ENCODE measurements at regions not wholly inside any gene's neighbourhood (a gene's known extent, or its start where the extent isn't known, plus 50 kb on each side); places are given as distances from the start of the nearest gene placed in this dataset.
A peak's percentile ranks its signal among the peaks of the same experiment; 100 is the strongest.

DNA sequence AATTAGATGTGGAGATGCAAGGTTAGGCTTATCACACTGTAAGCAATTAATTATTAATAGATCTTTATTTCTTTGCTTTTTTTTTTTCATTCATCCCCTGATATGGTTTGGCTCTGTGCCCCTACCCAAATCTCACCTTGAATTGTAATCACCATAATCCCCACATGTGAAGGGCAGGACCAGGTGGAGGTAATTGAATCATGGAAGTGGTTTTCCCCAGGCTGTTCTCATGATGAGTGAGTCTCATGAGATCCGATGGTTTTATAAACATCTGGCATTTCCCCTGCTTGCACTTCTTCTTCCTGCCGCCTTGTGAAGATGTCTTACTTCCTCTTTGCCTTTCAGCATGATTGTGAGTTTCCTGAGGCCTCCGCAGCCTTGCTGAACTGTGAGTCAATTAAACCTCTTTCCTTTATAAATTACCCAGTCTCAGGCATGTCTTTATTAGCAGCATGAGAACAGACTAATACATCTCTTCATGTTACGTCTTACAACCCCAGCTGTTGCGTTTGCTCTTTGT lies 333.8 kb downstream of the CDH26 start:
- DNase-seq, result no peak

DNA sequence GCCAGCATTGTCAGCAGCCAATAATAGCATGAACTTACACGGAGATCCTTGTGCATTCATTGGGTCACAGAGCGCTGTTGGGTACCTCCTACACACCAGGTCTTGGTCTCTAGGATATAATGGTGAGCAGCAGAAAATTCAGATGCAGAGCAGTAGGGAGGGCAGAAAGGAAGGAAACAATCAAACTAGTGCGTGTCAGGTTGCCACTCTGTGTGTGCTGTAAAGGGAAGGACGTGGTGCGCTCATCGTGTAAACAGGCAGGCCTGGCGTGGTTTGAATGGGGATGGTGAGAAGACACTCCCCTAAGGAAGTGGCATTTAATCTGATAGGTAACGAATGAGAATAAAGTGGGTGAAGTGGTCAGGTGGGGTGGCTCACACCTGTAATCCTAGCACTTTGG lies 336.4 kb downstream of the CDH26 start:
- no peak for DNase-seq

DNA sequence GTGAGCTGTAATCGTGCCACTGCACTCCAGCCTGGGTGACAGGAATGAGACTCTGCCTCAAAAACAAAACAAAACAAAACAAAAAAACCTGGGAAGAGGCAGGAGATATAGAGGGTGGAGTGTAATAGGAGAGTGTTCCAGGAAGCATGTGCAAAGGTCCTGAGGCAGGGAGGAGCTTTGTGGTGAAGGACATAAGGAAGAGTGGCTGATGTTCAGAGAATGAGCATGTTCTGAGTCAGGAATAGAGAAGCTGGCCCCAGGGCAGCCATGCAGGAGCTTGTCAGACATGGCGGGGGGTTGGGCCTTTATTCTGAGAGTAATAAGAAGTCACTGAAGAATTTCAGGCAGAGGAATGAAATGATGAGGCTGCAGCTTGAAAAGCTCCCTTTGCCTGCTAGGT lies 337.0 kb downstream of the CDH26 start:
- DNase-seq, result no peak

DNA sequence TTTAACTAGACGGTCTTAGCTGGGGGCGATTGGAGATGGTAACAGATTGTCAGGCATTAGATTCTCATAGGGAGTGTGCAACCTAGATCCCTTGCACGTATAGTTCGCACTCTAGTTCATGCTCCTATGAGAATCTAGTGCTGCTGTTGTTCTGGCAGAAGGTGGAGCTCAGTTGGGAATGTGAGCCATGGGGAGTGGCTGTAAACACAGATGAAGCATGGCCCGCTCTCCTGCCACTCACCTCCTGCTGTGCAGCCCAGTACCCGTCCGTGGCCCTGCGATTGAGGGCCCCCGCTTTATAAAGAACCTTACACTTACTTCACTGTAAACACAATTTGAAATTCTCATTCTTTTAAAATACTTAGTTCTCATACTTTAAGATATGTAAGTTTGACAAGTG lies 339.4 kb downstream of the CDH26 start:
- DNase-seq, result peak; percentile 13

DNA sequence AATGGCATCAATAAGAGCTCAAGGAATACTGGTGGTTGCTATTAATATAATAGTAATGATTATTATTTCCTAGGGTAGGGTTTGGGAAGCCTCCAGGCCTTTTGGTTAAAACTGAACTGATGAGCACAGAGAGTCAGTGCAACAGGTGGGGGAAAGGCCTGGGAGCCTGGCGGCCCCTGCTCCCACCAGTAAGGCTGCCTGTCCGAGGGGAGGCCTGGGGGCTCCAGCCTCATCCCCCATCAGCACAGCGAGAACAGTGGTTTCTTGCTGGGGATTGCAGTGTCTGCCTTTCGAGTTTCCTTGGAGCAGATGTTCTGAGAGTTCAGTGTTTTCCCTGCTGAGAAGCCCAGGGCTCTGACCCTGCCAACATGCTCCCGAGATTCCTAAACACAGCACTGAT lies 340.4 kb downstream of the CDH26 start:
- no peak for DNase-seq

DNA sequence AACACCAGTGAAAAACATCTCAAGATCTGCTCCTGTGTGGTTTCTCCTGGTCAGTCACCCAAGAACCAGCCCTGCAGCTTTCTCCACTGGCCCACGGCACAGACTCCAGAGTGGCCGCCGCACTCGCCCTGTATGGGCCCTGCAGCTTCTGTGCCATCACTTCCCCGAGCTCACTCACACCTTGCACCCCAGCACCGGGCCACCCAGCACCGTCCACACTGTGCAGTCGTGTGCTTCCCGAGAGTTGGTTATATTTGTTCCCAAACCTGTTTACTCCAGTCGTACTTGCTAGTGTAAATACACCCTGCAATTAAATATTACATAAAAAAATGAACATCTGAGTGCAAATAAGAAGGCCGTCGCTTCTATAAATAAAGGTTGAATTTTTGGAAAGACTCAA lies 341.7 kb downstream of the CDH26 start:
- no peak for DNase-seq

DNA sequence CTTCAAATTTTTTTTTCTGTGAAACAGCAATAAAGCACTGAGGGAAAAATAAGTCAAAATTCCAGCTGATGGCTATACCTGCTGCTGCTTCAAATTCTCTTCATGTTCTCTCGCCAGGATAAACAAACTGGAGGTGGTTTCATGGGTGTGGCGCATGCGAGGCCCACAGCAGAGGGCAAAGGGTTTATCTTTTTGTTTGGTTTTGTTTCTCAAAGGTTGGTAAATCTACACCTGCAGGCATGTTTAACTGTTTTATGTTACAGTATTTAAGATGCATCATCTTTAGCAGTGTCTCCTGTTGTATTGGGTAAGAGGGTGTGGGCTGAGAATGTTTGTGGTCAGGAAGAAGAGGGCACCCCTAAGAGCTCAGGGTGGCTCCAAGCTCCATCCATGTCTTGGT lies 342.2 kb downstream of the CDH26 start:
- DNase-seq, result no peak

DNA sequence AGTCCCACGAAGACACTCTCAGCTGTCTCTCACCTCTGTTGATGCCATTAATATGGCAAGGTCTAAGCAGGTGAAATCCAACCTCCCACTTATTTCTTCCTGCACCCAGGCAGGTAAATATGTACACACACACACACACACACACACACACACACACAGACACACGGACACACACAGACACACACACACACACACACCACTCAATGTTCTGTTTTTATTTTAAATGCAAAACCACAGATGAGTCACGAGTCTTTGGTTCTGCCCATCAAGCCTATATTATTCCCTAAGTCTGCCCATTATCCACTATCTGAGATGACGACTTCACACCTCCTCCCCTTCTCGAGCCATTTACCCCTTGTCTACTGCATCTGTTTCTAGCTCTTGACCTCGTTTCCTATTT lies 344.7 kb downstream of the CDH26 start:
- no peak for DNase-seq

DNA sequence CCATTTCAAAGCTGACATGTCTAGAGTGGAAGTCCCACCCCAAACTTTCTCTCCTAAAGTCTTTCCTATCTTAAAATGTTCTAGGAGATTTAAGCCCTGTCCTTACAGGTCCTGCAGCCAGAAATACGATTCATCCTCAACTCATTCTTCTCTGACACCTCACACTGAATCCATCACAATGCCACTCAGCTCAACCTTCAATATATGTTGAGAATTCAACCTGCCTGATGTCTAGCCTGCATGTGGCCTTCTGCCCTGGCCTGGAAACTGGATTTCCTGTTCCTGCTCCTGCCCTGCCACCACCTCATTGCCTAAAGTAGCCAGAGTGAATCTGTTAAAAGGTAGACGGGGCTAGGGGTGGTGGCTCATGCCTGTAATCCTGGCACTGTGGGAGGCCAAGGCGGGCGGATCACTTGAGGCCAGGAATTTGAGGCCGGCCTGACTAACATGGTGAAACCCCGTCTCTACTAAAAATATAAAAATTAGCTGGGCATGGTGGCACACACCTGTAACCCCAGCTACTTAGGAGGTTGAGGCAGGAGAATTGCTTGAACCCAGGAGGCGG lies 345.9 kb downstream of the CDH26 start:
- DNase-seq, result no peak

DNA sequence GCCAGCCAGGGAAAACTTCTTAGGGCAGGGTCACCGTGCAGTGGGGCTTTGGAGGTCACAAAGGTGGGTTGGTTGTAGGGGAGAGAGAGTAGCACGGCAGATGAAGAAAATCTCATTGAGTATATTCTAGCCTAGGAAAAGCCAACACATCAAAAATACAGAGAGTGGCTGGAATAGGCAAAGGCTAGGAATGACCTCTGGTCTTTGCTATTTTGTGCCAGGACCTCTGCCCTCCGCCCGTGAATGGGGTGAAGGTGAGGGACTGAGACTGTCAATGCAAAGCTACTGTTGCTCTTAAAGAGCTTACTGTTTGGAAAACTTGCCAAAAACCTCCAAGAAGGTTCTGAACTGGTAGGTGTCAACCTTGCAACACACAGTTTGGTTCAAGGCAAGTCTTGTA lies 346.7 kb downstream of the CDH26 start:
- no peak for DNase-seq

DNA sequence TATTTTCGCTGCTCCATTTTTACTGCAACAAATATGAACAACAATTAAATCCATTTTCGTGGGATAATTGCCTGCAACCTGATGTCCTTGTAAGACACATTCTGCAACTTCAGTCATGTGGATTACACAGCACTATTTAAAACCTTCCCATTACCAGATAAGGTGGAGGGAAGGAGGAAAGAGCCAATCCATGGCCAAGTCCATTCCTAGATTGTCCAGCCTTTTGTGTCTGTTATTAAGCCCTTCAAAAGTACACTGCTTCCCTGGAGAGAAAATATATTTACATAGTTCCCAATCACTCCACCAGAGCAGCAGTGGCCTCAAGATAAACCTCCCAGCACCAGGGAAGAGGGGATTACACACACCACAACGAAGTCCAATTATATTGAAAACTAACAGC lies 347.9 kb downstream of the CDH26 start:
- DNase-seq, result no peak

DNA sequence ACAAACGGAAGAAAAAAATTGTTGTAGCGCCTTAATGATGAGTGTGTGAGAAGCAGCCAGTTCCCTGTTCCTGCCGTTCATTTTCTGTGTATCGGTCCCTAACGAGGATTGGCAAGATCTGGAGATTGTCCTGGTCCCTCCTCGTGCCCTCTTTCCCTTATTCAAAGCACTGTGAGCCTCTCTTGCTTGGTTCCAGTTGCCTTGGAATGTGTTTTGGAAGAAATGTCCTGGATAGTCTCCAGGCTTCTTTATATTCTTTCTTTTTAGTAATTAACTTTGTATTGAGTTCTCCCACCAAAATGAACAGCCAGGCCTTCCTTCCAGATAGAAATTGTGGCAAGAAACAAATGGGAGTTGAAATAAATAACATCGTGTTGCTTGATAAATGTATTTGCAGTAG lies 348.3 kb downstream of the CDH26 start:
- DNase-seq, result no peak

DNA sequence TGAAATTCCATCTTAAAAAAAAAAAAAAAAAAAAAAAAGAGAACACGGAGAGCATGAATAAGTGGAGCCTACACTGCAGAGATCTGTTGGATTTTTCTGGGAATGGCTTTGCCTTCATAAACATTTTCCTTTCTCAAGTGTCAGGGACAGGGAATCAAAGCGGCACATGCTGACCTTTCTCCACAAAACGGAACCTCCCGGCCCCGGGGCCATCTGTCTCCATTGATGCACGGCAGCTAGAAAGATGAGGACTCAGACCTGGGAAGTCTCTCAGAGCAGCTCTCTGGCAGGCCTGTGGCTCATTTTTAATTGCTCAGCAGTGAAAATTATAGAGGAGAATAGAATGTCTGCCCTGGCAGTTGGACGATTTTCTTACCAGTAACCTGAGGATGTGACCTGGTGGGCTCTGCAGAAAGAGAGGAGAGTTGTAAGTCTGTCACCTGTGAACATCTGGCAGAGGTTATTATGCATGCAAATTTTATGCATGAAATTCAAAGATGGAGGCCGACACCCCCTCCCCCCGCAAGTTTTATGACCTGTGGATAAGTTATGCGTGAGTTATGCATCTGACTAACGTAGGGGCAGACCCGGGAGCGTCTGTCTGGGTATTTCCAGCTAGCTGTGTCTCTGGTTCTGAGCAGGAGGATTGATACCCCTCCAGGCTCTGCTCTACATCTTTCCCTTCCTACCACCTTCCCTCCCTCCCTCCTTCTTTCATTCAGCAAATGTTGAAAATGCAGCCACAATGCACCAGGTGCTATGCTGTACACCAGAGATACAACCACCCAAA lies 352.5 kb downstream of the CDH26 start:
- no peak for DNase-seq

DNA sequence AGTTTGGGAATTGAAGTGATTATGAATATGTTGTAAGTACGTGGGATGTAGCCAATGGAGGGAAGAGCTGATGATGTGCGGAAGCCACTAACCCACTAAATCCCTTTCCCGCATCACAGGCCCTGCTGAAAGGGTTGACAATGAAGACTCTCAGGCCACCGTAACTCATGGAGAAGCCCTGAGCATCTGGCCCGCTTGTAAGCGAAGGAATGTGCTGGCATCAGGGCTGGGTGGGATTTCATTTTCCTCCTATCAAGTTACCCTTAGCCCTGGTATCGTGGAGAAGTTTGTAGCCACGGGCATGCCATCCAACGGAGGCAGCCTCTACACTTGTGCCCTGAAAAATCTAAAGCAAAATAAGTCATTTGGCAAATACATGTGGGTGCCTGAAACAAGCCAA lies 355.0 kb downstream of the CDH26 start:
- DNase-seq, result no peak

DNA sequence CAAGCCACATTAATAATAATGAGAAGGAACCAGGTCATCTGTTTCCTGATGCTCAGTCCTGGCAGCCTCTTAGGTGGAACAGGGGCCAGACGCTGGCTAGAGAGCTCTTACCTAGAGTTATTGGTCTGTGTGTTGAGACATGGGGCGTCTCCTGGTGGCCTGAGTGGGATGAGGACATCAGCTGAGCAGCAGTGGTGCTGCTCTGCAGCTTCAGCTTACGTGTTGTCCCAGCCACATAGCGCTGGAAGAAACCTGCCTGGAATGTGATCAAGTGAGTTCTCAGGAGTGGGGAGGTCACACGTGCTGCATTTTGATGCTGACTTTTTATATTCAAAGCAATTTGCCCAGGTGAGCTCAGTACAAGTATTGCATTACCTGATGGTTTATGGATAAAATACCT lies 355.4 kb downstream of the CDH26 start:
- no peak for DNase-seq

DNA sequence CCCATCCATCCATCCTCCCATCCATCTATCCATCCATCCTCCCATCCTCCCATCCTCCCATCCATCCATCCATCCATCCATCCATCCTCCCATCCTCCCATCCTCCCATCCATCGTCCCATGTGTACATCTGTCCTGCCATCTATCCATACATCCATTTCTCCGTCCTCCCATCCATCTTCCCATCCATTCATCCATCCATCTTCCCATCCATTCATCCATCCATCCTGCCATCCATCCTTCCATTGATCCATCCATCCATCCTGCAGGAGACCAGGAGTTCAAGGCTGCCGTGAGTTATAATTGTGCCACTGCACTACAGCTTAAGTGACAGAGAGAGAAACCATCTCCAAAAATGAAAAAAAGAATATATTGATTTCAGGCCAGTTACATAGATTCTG lies 356.5 kb downstream of the CDH26 start:
- DNase-seq, result no peak

DNA sequence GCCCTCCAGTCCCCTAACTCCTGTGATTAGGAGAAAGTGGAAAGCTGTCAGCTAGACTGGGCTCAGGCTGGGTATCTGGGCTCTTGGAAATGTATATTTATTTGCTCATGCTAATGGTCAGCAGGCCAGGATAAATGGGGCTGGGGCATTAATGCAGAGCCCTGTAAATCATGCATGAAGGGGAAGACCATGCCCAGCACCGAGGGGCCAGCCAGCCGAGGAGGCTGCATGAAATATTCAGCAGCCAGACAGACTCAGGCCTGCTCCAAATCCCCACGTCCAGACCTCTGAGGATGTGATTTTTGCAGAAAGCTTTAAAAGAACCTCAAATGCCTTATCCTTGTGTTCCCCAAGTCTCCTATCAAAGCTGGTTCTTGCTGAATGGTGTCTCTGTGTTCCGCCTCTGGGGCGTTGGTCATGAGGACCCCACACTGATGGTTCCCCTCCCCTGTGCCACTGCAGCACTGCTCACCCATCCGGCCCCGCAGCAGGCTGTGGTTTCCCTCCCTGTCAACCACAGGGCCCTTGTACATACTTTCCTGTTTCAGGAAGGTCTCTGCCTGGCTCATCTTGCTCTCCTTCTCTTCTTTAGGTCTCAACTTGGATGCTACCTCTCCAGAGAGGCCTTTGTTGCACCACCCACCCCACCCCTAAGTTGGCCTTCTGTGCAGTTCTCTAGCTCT lies 358.4 kb downstream of the CDH26 start:
- DNase-seq, result no peak

DNA sequence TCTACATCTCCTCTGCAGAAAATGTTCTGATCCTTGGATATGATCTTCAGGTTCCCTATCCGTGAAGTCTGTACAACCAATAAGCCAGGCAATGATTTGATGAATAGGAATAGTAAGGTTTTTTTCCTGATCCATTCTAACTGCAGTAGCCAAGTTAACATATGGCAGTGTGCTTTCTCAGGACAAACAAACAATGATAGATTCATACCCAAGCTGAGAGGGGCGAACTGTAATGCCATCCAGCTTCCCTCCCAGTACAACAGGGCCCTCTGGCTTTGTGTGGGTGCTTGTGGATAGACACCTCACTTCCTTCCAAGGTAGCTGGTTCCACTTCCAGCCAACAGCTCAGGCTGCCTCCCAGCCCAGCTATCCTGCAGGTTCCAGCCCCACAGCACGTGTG lies 359.2 kb downstream of the CDH26 start:
- DNase-seq, result no peak

DNA sequence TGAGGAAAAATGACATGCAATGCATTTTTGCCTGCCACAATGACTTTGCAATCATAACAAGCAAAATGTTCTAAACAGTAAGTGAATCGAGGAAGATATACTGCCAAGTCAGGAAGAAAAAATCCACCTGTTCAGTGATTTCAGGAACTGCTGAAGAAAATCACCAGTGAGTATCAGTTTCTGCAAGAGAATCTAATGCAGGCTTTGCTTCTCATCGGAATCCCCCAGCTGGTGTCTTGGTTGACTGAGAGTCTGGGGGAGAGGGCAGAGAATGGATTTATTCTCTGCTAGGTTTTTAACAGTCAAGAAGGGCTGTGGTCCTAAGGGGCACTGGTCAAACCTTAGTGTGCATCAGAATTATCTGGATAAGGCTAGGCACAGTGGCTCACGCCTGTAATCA lies 363.4 kb downstream of the CDH26 start:
- no peak for DNase-seq

DNA sequence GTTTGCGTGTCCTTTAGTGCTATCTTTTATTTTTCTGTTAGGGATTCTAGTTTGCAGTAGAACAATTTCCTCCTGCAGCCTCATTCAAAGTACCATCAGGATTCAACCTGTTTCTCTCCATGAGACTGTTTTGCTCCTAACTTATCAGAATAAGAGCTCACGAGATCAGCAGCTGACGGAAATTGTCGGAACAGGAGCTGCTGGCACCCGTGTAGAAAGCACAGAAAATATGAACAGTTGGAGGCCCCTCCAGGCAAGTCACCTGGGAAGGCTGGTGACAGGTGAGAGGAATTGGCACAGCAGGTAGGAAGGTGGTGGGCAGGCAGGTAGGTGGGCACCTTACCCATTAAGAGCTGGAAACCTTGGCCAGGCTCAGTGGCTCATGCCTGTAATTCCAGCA lies 368.6 kb downstream of the CDH26 start:
- no peak for DNase-seq

DNA sequence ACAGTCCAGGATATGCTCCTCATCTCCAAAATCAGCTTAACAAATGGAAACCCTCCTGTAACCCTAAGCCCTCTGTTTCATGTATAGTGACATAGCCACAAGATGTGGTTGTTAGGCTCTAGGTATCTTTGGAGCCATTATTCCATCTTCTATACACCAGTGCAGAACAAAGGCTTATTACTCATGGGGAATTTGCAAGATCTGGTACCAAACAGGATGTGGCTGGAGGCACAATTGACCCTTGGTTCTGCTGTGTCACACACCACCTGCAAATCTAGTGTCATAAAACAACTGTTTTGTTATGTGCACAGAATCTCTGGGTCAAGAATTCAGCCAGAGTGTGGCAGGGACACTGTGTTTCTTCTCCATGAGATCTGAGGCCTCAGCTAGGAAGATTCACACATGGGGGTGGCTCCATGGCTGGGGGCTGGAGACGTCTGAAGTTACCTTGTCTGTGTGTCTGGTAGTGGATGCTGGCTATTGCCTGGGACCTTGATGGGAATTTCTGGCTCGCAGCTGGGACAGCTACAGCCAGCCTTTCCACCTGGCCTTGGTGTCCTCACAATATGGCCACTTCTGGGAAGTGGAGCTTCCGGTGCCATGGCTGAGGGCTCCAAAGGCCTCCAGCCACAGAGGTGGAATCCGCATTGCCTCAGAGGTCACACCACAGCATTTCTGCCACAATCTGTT lies 369.9 kb downstream of the CDH26 start:
- no peak for DNase-seq

DNA sequence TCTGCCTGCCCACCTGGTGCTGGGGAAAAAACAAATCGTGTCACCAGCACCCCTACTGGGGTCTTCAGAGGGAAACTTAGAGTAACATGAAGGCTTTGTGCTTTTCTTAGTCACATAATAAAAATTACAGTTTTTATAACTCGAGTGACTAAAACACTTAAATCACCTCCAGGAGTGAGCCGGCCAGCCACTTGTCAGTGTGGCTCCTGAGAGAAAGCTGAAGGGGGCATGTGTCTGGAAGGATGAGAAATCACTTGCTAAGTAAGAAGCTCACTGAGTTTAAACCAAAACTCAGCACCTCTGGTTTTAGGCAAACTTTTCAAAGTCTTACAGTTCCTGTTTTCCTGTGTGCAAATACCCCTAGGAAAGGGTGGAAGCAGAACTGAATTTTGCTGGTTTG lies 372.2 kb downstream of the CDH26 start:
- DNase-seq, result no peak

DNA sequence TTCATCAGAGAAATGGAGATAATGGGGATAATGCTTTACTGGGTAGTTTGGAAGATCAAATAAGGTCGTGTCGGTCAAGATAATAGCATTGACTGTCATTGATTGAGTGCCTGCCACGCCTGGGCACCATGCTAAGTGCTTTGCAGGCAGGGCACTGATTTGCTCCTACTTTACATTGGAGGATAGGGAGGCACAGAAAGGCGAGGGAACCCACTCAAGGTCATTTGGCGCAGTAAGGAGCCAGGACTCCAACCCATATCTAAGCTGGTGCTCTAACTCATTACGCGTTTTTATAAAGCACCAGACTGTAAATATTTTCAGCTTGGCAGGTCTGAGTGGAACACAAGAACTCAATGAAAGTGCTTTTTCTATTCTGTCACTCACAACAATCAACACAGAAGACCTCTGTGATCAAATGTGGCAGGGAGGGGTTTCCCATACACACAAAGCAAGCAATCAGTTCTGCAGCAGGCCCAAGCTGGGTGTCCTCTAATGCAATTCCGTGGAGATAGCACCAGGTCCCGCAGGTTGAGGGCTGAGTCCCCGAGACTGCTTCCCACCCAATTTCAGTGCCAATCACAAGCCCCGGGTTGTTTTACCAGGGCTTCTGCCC lies 373.6 kb downstream of the CDH26 start:
- peak; percentile 51 for DNase-seq
